BLaER1 treated with 17β-estradiol and CSF1 and Interleukin-3, amounts not matched to agents 10 nM and 100 nM (cell line): ENCODE measurements at regions not wholly inside any gene's neighbourhood (a gene's known extent, or its start where the extent isn't known, plus 50 kb on each side); places are given as distances from the start of the nearest gene placed in this dataset.
"Not testable (repeated sequence)": the region's sequence is repeated elsewhere in the genome, so short reads cannot be mapped to it uniquely, and the experiment has no call there.

Experiments used
- H3K27ac ChIP-seq, 11 experiments: shearing (Covaris generic); formaldehyde crosslinking; 2 replicates each; pipeline ENCODE4 v1.8.1; 2022
- H3K27me3 ChIP-seq, 11 experiments: shearing (Covaris generic); formaldehyde crosslinking; 2 replicates each; pipeline ENCODE4 v1.8.1; 2022
- H3K36me3 ChIP-seq, 11 experiments: shearing (Covaris generic); formaldehyde crosslinking; 2 replicates each; pipeline ENCODE4 v1.8.1; 2022
- H3K4me1 ChIP-seq, 10 experiments: shearing (Covaris generic); formaldehyde crosslinking; 2 replicates each; pipeline ENCODE4 v1.8.1; 2022
- H3K4me2 ChIP-seq, 11 experiments: shearing (Covaris generic); formaldehyde crosslinking; 2 replicates each; pipeline ENCODE4 v1.8.1; 2022
- H3K4me3 ChIP-seq, 10 experiments: shearing (Covaris generic); formaldehyde crosslinking; 2 replicates each; pipeline ENCODE4 v1.8.1; 2022
- H3K9ac ChIP-seq, 11 experiments: shearing (Covaris generic); formaldehyde crosslinking; 2 replicates each; pipeline ENCODE4 v1.8.1; 2022
- H3K9me3 ChIP-seq, 11 experiments: shearing (Covaris generic); formaldehyde crosslinking; replicated peaks in 1 of 11; 2 replicates each; pipeline ENCODE4 v1.8.1; 2022
- H4K20me1 ChIP-seq, 11 experiments: shearing (Covaris generic); formaldehyde crosslinking; 2 replicates each; pipeline ENCODE4 v1.8.1; 2022
- Cebpa-rat ChIP-seq, 11 experiments: shearing (Covaris generic); IDR thresholded peaks; 2 replicates each; pipeline ENCODE4 v1.8.1; 2022

GRCh38 chr12:5155866-5156265, 112.2 kb downstream of the KCNA5 start:
- Histone ChIP-seq H4K20me1 (no peaks in the 10 kb centered on the region), H3K4me2 (no peak overlapping the region), H3K27me3 (no peaks in the 10 kb centered on the region), H3K4me3 (no peak overlapping the region), H3K27ac (no peak overlapping the region), H3K9ac (no peak overlapping the region), H3K9me3 (no peaks in the 10 kb centered on the region), H3K36me3 (no peaks in the 10 kb centered on the region), H3K4me1 (no peaks in the 10 kb centered on the region)
- no peak for TF ChIP-seq Cebpa-rat (IDR thresholded peaks at IDR 0.05)

- Histone ChIP-seq H3K27me3 (no peaks in the 10 kb centered on the region), H3K4me3 (no peak overlapping the region), H3K9me3 (no peaks in the 10 kb centered on the region), H3K4me1 (no peaks in the 10 kb centered on the region), H3K4me2 (no peak overlapping the region), H3K9ac (no peak overlapping the region), H3K36me3 (no peaks in the 10 kb centered on the region), H3K27ac (no peak overlapping the region), H4K20me1 (no peaks in the 10 kb centered on the region; a peak in 1 of 22 replicates)
- no peak for TF ChIP-seq Cebpa-rat (IDR thresholded peaks at IDR 0.05)
Measured at GRCh38 chr12:5160827-5161226, 117.1 kb downstream of the KCNA5 start.

- Histone ChIP-seq H3K4me3 (no peak overlapping the region), H3K27ac (no peak overlapping the region), H4K20me1 (no peaks in the 10 kb centered on the region; a peak in 1 of 22 replicates), H3K9ac (no peak overlapping the region), H3K27me3 (no peaks in the 10 kb centered on the region), H3K36me3 (no peaks in the 10 kb centered on the region), H3K4me1 (no peaks in the 10 kb centered on the region), H3K9me3 (no peaks in the 10 kb centered on the region), H3K4me2 (no peak overlapping the region)
- no peak for TF ChIP-seq Cebpa-rat (IDR thresholded peaks at IDR 0.05)
Measured at GRCh38 chr12:5163661-5164060, 120.0 kb downstream of the KCNA5 start.

- Histone ChIP-seq H3K9me3 (no peaks in the 10 kb centered on the region), H3K4me3 (no peak overlapping the region), H3K4me1 (no peaks in the 10 kb centered on the region), H3K27ac (no peak overlapping the region), H4K20me1 (no peaks in the 10 kb centered on the region; a peak in 1 of 22 replicates), H3K4me2 (no peak overlapping the region), H3K36me3 (no peaks in the 10 kb centered on the region), H3K27me3 (no peaks in the 10 kb centered on the region), H3K9ac (no peak overlapping the region)
- no peak for TF ChIP-seq Cebpa-rat (IDR thresholded peaks at IDR 0.05)
Measured at GRCh38 chr12:5165296-5165970, 121.8 kb downstream of the KCNA5 start.

DNA sequence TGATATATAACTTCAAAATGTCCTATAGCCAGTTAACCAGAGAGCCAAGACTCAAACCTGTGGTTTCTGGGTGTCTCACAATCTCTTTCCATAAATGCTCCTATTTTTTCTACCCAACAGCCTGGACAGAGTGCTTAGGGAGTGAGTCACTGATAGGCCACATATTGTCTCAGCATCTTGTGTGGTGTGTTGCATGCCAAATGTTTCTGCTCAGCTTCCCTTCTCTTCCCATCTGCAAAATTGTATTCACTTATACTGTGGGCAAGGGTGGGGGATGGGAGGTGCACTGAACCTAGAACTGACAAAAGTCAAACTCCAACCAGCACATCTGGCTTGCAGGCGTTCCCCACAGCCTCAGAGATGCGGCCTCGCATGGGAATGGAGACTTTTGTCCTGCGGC, 123.3 kb downstream of the KCNA5 start:
- no peak overlapping the region for H3K4me2 ChIP-seq
- H3K4me1 ChIP-seq: peaks cover 0 to 5% (median 0%) of the 10 kb centered on the region in 10 experiments; a peak in 1 of 20 replicates
- H3K9me3 ChIP-seq: no peaks in the 10 kb centered on the region
- H3K4me3 ChIP-seq: no peak overlapping the region
- no peak overlapping the region for H3K9ac ChIP-seq
- no peaks in the 10 kb centered on the region for H3K36me3 ChIP-seq
- H4K20me1 ChIP-seq: no peaks in the 10 kb centered on the region; a peak in 1 of 22 replicates
- TF ChIP-seq Cebpa-rat (IDR thresholded peaks at IDR 0.05): no peak
- H3K27ac ChIP-seq: no peak overlapping the region
- H3K27me3 ChIP-seq: no peaks in the 10 kb centered on the region

GRCh38 chr12:5168148-5168547, 124.5 kb downstream of the KCNA5 start:
- no peak for TF ChIP-seq Cebpa-rat (IDR thresholded peaks at IDR 0.05)
- Histone ChIP-seq H4K20me1 (no peaks in the 10 kb centered on the region; a peak in 1 of 22 replicates), H3K36me3 (no peaks in the 10 kb centered on the region), H3K27me3 (no peaks in the 10 kb centered on the region), H3K27ac (no peak overlapping the region), H3K4me2 (no peak overlapping the region), H3K9me3 (no peaks in the 10 kb centered on the region), H3K9ac (no peak overlapping the region), H3K4me3 (no peak overlapping the region), H3K4me1 (peaks cover 0 to 5% (median 0%) of the 10 kb centered on the region in 10 experiments; a peak in 1 of 20 replicates)

DNA sequence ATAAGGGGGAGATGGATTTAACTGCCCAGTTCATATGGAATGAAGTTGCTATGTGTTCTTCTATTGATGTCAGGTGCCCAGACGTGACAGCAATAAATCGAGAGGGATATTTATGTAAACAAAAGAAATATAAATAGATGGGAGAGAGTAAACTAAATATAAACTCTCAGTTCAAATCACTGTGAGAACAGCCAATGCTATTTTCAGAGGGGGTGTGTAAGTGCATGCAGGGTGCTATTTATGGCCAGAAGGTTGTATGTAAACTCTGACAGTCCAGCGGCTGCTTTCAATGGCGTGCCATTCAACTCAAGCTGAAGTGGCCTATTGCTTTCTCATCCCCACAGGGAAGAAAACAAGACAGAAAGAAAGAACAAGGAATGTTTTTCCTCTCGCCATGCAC, 127.2 kb downstream of the KCNA5 start:
- Histone ChIP-seq H3K4me1 (peaks cover 0 to 5% (median 0%) of the 10 kb centered on the region in 10 experiments; a peak in 3 of 20 replicates), H3K36me3 (no peaks in the 10 kb centered on the region), H3K27ac (no peak overlapping the region), H3K4me3 (no peak overlapping the region), H3K9me3 (no peaks in the 10 kb centered on the region; a peak in 1 of 22 replicates), H4K20me1 (no peaks in the 10 kb centered on the region; a peak in 1 of 22 replicates), H3K4me2 (no peak overlapping the region), H3K27me3 (no peaks in the 10 kb centered on the region), H3K9ac (no peak overlapping the region)
- no peak for TF ChIP-seq Cebpa-rat (IDR thresholded peaks at IDR 0.05)

DNA sequence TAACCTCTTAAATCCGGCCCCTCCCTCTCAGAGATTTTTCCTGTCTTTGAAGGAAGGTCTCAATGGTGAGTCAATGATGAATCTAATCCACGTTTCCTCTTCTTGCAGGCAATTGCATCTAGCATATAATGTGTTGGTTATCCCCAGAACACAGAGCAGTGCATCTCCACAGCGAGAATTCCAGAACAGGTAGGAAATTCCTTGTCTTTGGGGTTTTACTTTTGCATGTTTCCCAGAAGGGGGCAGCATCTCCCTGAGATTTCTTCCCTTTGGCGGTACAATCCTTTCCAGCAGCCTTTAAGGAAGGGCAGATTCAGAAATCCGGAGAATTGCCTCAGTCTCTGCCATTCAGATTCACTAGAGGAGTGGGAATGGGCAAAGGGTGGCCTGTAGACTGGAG, 128.0 kb downstream of the KCNA5 start:
- TF ChIP-seq Cebpa-rat (IDR thresholded peaks at IDR 0.05): no peak
- no peak overlapping the region for H3K4me3 ChIP-seq
- no peaks in the 10 kb centered on the region for H3K36me3 ChIP-seq
- H3K9ac ChIP-seq: no peak overlapping the region
- no peak overlapping the region for H3K27ac ChIP-seq
- H3K27me3 ChIP-seq: no peaks in the 10 kb centered on the region
- H4K20me1 ChIP-seq: no peaks in the 10 kb centered on the region; a peak in 1 of 22 replicates
- no peaks in the 10 kb centered on the region; a peak in 1 of 22 replicates for H3K9me3 ChIP-seq
- peaks cover 0 to 6% (median 0%) of the 10 kb centered on the region in 10 experiments; a peak in 3 of 20 replicates for H3K4me1 ChIP-seq
- no peak overlapping the region for H3K4me2 ChIP-seq

DNA sequence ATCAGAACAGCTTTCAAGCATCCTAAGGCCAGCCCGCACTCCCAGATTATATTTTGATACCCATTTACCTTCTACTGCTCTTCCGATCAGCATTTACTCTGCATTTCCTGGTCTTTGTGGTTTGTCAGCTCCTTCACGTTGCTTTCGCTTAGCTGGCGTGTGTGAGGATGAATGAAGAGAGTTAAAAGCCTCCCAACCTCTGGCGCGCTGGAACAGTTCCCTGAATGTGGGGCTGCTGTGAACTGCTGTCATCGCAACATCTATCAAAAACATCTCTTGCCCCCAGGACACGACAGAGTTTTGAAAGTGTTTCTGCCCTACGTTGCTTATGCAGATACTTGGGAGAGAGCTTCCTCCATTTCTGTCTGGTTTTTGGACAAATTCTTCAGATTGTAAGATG, 129.2 kb downstream of the KCNA5 start:
- no peak overlapping the region for H3K27ac ChIP-seq
- no peaks in the 10 kb centered on the region for H3K27me3 ChIP-seq
- TF ChIP-seq Cebpa-rat (IDR thresholded peaks at IDR 0.05): no peak
- no peaks in the 10 kb centered on the region; a peak in 1 of 22 replicates for H3K9me3 ChIP-seq
- no peak overlapping the region for H3K4me3 ChIP-seq
- H4K20me1 ChIP-seq: no peaks in the 10 kb centered on the region; a peak in 1 of 22 replicates
- H3K4me1 ChIP-seq: peaks cover 0 to 6% (median 0%) of the 10 kb centered on the region in 10 experiments; a peak in 3 of 20 replicates
- H3K4me2 ChIP-seq: no peak overlapping the region
- no peak overlapping the region for H3K9ac ChIP-seq
- H3K36me3 ChIP-seq: no peaks in the 10 kb centered on the region

- TF ChIP-seq Cebpa-rat (IDR thresholded peaks at IDR 0.05): no peak
- H3K4me3 ChIP-seq: no peak overlapping the region
- no peak overlapping the region for H3K4me2 ChIP-seq
- H4K20me1 ChIP-seq: no peaks in the 10 kb centered on the region; a peak in 1 of 22 replicates
- H3K27ac ChIP-seq: no peak overlapping the region
- H3K9ac ChIP-seq: no peak overlapping the region
- peaks cover 0 to 6% (median 0%) of the 10 kb centered on the region in 10 experiments; a peak in 3 of 20 replicates for H3K4me1 ChIP-seq
- no peaks in the 10 kb centered on the region; a peak in 1 of 22 replicates for H3K9me3 ChIP-seq
- H3K27me3 ChIP-seq: no peaks in the 10 kb centered on the region
- no peaks in the 10 kb centered on the region for H3K36me3 ChIP-seq
Measured at GRCh38 chr12:5173511-5174011, 129.9 kb downstream of the KCNA5 start.

DNA sequence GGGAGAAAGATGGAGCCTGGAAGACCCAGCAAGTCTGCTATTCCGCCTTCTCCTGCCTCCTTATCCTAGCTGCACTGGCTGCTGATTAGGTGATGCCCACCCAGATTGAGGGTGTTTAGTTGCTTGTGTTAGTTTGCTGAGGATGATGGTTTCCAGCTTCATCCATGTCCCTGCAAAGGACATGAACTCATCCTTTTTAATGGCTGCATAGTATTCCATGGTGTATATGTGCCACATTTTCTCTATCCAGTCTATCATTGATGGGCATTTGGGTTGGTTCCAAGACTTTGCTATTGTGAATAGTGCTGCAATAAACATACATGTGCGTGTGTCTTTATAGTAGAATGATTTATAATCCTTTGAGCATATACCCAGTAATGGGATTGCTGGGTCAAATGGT, 131.7 kb downstream of the KCNA5 start:
- H3K9ac ChIP-seq, H3K4me1 ChIP-seq, H3K36me3 ChIP-seq: not testable (repeated sequence)

More for the DNA sequence above, 131.7 kb downstream of the KCNA5 start:
- H3K27me3 ChIP-seq, H3K4me2 ChIP-seq, H4K20me1 ChIP-seq, H3K27ac ChIP-seq, H3K9me3 ChIP-seq, H3K4me3 ChIP-seq: not testable (repeated sequence)
